Forelimb muscle (tissue), 1 donor: ENCODE measurements at regions not wholly inside any gene's neighbourhood (a gene's known extent, or its start where the extent isn't known, plus 50 kb on each side); places are given as distances from the start of the nearest gene placed in this dataset.

Experiments
- DNase-seq: peaks from one replicate; pipeline ENCODE4 v3.0.0-alpha.2; 2013; ENCODE audit warnings: low read depth

GRCh38 chr3:80227216-80227615 lies 459.4 kb upstream of the ROBO1 start:
- no peak for DNase-seq

GRCh38 chr3:80215191-80215590 lies 447.4 kb upstream of the ROBO1 start:
- DNase-seq = no peak

DNA sequence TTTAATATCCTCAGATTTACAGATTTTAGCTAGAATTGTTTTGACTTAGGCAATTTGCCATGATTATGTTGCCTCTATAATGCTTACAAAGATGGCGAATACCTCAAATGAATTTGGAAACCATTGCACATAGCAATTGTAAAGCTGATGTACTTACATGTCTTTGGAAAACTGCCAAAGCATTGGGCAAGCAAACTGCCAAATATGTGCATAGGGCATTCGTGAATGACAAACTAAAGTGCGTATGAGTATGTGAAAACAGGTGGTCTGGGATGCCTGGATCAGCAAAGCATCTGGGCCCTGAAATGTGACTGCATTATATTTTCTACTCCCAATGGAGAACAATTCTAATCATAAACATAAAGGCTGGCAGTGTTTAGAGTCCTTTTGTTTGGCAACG lies 445.3 kb upstream of the ROBO1 start:
- DNase-seq = no peak

GRCh38 chr3:80192936-80193335 lies 425.1 kb upstream of the ROBO1 start:
- no peak for DNase-seq

DNA sequence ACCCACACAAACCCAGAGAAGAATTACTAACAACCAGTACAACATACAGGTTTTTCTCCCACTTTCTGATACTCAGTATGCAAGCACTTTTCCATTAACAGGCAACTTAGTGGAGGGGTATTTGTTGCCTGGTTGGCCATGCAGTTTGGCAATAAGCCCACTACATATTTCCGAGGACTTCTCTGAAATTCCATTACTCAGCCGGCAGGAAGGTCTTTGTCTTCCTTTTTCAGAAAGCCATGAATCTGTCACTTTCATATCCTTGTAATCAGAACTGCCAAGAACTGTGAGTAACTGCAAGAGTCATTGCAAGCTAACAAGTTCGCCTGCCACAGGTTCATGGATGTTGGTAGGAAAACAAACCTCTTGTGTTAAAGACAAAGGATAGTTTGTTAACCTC lies 422.3 kb upstream of the ROBO1 start:
- DNase-seq = no peak

DNA sequence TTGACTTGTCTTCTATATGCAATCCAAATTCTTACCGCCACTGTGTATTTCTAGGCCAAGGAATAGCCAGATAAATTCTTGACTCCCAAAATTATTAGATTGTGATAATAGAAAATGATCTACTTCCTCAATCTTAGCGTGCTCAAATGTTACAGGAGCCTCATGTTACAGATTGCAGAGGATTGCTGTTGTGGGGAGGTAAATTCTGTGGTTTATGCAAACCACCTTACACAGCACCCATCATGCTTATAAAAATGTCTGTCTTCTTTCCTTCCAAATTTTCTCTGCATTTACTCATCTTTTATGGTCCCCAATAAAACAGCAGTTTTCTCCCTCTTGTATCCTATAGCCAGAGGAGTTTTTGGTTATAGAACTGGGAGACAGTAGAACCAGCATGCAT lies 420.2 kb upstream of the ROBO1 start:
- DNase-seq = no peak

- DNase-seq = peak; percentile 6
Observed at GRCh38 chr3:80159990-80160506, 392.2 kb upstream of the ROBO1 start.

- no peak for DNase-seq
Observed at GRCh38 chr3:80158332-80158731, 390.5 kb upstream of the ROBO1 start.

- DNase-seq = no peak
Observed at GRCh38 chr3:80157546-80157945, 389.7 kb upstream of the ROBO1 start.

GRCh38 chr3:80152692-80153091 lies 384.9 kb upstream of the ROBO1 start:
- no peak for DNase-seq

GRCh38 chr3:80142714-80143113 lies 374.9 kb upstream of the ROBO1 start:
- no peak for DNase-seq

GRCh38 chr3:80141557-80141956 lies 373.8 kb upstream of the ROBO1 start:
- no peak for DNase-seq

DNA sequence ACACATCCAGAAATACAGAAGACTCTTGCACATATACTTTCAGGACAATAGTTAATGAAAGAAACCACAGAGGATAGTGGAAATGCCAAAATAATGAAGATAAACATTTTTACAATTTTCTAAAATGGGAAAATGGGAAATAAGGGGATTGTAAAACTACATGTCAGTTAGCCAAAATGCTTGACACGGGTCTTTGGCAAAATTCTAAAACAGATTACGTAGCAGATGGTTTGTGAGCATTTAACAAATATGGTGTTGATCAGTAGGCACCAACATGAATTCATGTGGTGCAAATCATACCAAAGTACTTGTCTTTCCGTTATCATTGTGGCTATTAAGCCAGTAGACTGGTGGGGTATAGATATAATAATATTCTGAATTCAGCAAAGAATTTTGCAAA lies 348.5 kb upstream of the ROBO1 start:
- no peak for DNase-seq

- no peak for DNase-seq
Observed at GRCh38 chr3:80114694-80115093, 346.9 kb upstream of the ROBO1 start.

DNA sequence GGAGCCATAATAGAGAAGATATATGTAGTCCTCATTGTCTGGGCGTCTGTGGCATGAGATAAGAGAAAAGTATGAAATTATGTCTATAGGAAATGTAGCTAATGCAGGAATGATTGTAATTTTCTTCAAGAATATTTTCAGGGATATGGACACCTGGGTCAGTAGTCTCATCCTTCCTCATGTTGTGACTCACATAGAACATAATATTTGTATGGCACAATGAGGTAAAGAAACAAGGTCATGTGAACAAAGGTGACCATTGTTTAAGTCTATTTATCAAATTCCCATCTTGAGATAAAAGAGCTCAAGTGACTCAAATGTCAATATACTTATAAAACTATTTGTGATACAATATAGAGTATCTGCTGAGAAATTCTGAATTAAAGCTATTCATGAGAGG lies 345.5 kb upstream of the ROBO1 start:
- DNase-seq = no peak

DNA sequence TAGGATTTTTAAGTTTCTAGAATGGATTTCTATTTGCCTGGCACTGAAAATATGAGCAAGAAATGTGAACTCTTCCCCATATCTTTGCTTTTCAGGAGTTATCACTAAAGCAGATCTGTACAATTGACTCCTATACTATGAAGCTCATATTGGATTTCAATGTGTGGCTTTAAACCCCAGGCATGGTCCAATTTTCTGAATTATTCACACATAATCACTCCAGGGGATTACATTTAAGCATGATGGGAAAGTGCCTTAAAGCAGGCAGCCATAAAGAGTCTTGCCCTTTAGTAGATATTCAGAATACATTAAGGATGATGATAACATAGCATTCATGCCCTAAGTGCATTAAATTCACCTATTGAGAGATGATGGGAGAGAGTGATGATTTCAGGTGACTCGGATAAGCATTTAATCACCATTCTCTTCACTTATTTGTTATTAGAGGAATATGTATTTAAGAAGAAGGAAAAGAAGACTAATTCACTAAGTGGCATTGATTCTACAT lies 331.8 kb upstream of the ROBO1 start:
- DNase-seq = no peak

GRCh38 chr3:80097674-80098073 lies 329.9 kb upstream of the ROBO1 start:
- no peak for DNase-seq

DNA sequence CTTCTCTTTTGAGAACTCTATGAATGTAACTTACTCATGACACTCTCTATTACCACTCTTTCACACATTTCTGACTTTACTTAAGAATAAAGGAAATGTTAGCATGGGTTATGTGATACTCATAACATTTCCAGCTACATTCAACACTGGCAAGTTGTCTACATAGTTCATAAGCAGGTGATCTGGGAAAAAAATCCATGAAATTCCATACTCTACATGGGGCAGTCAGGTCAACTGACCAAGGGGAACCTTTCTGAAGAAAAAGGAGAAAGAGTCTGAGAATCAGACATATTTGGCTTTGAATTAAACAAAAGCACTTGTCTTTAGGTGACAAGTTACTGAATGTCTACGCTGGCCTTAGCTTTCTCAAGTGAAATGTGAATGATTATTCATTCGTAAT lies 329.1 kb upstream of the ROBO1 start:
- no peak for DNase-seq

DNA sequence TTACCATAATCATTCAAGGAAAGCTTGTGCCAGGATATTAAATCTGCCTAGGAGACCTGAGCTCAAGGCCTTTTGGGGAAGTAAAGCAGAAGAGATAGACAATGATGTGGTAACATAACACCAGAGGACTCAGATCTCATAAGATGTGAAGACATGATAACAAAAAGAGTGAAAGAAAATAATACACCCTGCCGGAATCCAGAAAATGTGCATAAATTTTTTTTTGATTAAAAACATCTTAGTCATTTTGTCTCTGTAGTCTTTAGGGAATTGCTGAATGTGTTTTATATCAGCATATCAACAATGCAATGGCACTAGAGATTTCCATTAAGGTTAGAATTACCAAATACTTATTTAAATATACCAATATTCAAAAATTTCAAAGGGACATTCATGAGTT lies 326.8 kb upstream of the ROBO1 start:
- no peak for DNase-seq

GRCh38 chr3:80087767-80088166 lies 320.0 kb upstream of the ROBO1 start:
- no peak for DNase-seq

- DNase-seq = no peak
Observed at GRCh38 chr3:80086426-80086825, 318.6 kb upstream of the ROBO1 start.

DNA sequence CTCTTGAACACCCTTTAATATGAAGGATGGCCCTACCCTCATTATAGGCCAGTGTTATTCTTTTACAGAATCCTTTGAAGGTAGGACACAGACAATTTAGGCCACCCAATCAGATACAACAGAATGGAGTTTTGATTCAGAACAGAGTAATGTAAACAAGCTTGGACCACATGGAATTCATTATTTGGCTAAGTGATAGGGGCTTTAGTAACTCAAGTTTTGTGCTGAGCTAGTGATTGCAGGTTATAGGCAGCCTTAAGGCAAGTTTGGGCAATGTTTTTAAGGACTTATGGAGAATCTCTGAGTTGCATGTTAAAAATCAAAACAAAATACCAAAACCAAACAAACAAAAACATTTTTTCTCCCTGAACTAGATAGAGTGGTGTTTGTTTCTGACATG lies 312.1 kb upstream of the ROBO1 start:
- no peak for DNase-seq

GRCh38 chr3:80068459-80068858 lies 300.7 kb upstream of the ROBO1 start:
- DNase-seq = no peak

DNA sequence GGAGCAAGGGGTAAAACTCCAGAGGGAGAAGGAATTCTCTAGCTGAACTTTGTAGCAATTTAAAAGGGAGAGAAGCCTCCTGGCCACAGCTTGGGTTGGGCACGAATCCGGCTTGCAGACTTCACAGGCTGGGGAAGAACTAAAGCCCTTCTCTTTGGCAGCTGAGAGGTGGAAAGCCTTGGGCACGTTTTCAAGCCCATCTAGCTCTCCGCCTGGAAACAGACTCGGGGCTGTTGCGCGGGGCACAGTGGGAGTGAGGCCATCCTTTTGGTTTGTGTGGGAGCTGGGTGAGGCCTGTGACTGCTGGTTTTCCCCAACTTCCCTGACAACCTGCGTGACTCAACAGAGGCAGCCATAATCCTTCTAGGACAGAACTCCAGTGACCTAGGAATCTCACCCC lies 295.7 kb upstream of the ROBO1 start:
- no peak for DNase-seq

GRCh38 chr3:80060664-80061063 lies 292.9 kb upstream of the ROBO1 start:
- DNase-seq = no peak
